ENCODE measurements at regions not wholly inside any gene's neighbourhood (a gene's known extent, or its start where the extent isn't known, plus 50 kb on each side); places are given as distances from the start of the nearest gene placed in this dataset.

DNA sequence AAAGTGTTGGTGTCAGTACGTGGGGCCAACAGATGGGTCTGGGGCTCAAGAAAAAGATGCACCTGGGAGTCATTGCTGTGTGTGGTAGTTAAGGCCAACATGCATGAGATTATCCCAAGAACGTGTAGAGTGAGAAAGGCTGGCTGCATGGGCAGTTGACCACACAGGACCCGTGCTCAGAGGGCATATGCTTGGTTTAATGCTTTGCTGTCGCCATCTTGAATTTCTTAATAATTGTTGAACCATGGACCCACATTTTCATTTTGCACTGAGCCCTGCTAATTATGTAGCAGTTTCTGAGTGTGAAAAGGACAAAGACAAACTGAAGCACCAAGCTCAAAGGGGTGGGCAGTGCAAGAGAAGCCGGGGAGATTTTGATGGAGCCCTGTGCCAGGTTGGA, 148.1 kb downstream of the CYP26B1 start:
- no peak overlapping the region for H2AFZ ChIP-seq (ENCODE audit: low read depth)
- no peak overlapping the region for H3K4me2 ChIP-seq
- H3K27me3 ChIP-seq (ENCODE audit: insufficient read depth, low read depth) = no peaks in the 10 kb centered on the region
- no peak overlapping the region for H3K27ac ChIP-seq
- no peaks in the 10 kb centered on the region for H3K4me1 ChIP-seq (ENCODE audit: low read depth, poor library complexity, severe bottlenecking)
- no peak for TF ChIP-seq CTCF (conservative IDR thresholded peaks at IDR 0.05; ENCODE audit: low read depth, low read length)
- no peak overlapping the region for H3K4me3 ChIP-seq (IDR thresholded peaks at IDR 0.05; ENCODE audit: insufficient read depth, low read depth, low read length)
- no peaks in the 10 kb centered on the region for H3K36me3 ChIP-seq (ENCODE audit: insufficient read depth)
- H4K20me1 ChIP-seq (ENCODE audit: insufficient read depth) = no peaks in the 10 kb centered on the region
- no peak overlapping the region for H3K9ac ChIP-seq
- H3K79me2 ChIP-seq (ENCODE audit: insufficient read depth, low read depth) = no peaks in the 10 kb centered on the region

- no peak overlapping the region for H2AFZ ChIP-seq (ENCODE audit: low read depth)
- H3K36me3 ChIP-seq (ENCODE audit: insufficient read depth) = no peaks in the 10 kb centered on the region
- no peaks in the 10 kb centered on the region for H3K4me1 ChIP-seq (ENCODE audit: low read depth, poor library complexity, severe bottlenecking)
- no peak overlapping the region for H3K4me2 ChIP-seq
- no peaks in the 10 kb centered on the region for H3K79me2 ChIP-seq (ENCODE audit: insufficient read depth, low read depth)
- TF ChIP-seq CTCF (conservative IDR thresholded peaks at IDR 0.05; ENCODE audit: low read depth, low read length) = no peak
- no peak overlapping the region for H3K9ac ChIP-seq
- H3K4me3 ChIP-seq (IDR thresholded peaks at IDR 0.05; ENCODE audit: insufficient read depth, low read depth, low read length) = no peak overlapping the region
- no peaks in the 10 kb centered on the region for H4K20me1 ChIP-seq (ENCODE audit: insufficient read depth)
- no peaks in the 10 kb centered on the region for H3K27me3 ChIP-seq (ENCODE audit: insufficient read depth, low read depth)
- H3K27ac ChIP-seq = no peak overlapping the region
Measured at GRCh38 chr2:71997843-71998242, 149.8 kb downstream of the CYP26B1 start.

DNA sequence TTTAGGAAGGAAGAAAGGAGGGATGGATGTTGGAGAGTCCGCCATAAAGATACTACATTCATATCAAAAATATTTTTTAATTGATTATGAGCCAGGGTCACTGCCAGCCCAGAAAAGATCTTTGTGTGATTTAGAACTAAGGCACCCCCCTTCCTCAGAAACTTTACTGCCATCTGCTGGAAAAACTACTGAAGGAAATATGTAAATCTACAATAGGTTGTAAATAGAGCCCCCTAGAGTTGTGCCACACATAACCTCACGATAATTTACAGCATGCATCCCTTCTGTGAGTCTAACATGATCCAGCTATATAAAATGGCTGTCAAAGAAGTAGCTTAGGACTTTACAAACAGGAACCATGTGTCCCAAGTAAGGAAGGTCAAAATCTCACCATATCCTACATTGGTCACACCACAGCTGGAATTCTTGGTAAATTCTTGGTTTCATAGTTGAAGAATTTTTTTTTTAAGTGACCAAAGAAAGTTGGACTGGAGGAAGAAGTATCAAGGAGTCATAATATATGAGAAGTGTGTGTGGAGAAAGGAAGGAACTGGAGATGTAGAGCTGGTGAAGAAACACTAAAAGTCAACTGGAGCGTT, 152.5 kb downstream of the CYP26B1 start:
- Histone ChIP-seq H3K4me3 (IDR thresholded peaks at IDR 0.05; ENCODE audit: insufficient read depth, low read depth, low read length) (no peak overlapping the region), H3K36me3 (ENCODE audit: insufficient read depth) (no peaks in the 10 kb centered on the region), H3K9ac (no peak overlapping the region), H4K20me1 (ENCODE audit: insufficient read depth) (no peaks in the 10 kb centered on the region), H3K79me2 (ENCODE audit: insufficient read depth, low read depth) (no peaks in the 10 kb centered on the region), H3K4me2 (no peak overlapping the region), H3K4me1 (ENCODE audit: low read depth, poor library complexity, severe bottlenecking) (no peaks in the 10 kb centered on the region), H3K27ac (no peak overlapping the region), H3K27me3 (ENCODE audit: insufficient read depth, low read depth) (no peaks in the 10 kb centered on the region), H2AFZ (ENCODE audit: low read depth) (no peak overlapping the region)
- TF ChIP-seq CTCF (conservative IDR thresholded peaks at IDR 0.05; ENCODE audit: low read depth, low read length) = no peak

DNA sequence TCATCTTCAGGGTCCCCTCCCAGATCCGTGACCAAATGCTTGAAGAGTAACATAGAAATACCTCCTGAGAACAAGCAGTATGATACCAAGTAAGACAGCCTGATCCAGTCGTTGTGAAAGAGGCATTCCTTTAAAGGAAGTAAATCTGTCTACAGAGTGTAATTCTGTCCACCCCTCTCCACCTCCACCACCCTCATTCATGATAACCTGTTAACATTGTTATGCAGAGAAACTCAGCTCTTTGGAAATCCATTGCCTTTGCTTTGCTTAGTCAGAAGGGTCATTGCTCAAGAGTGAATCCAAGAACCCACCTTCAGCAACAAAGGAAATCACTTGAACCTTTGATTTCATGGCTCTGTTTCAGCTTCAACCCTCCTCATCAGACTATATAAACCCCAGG, 155.6 kb downstream of the CYP26B1 start:
- TF ChIP-seq CTCF (conservative IDR thresholded peaks at IDR 0.05; ENCODE audit: low read depth, low read length) = no peak
- H3K4me2 ChIP-seq = no peak overlapping the region
- H2AFZ ChIP-seq (ENCODE audit: low read depth) = no peak overlapping the region
- no peak overlapping the region for H3K4me3 ChIP-seq (IDR thresholded peaks at IDR 0.05; ENCODE audit: insufficient read depth, low read depth, low read length)
- no peaks in the 10 kb centered on the region for H4K20me1 ChIP-seq (ENCODE audit: insufficient read depth)
- H3K27ac ChIP-seq = no peak overlapping the region
- H3K36me3 ChIP-seq (ENCODE audit: insufficient read depth) = no peaks in the 10 kb centered on the region
- no peak overlapping the region for H3K9ac ChIP-seq
- no peaks in the 10 kb centered on the region for H3K79me2 ChIP-seq (ENCODE audit: insufficient read depth, low read depth)
- no peaks in the 10 kb centered on the region for H3K4me1 ChIP-seq (ENCODE audit: low read depth, poor library complexity, severe bottlenecking)
- H3K27me3 ChIP-seq (ENCODE audit: insufficient read depth, low read depth) = no peaks in the 10 kb centered on the region
